ACC112 (cell line): ENCODE measurements at regions not wholly inside any gene's neighbourhood (a gene's known extent, or its start where the extent isn't known, plus 50 kb on each side); places are given as distances from the start of the nearest gene placed in this dataset.

Experiments used
- H2AFZ ChIP-seq: fragments of 200-600 bp; sonication (generic); one replicate; pipeline ENCODE4 v1.6.0; 2017; ENCODE audit warnings: antibody characterized with exemption, low read length; ENCODE audit not compliant: unreplicated experiment
- H3K27ac ChIP-seq: fragments of 200-600 bp; sonication (generic); 2 replicates; pipeline ENCODE4 v1.5.1; 2014; ENCODE audit warnings: low read depth, mild to moderate bottlenecking, antibody characterized with exemption, low read length, moderate library complexity
- H3K27me3 ChIP-seq: fragments of 200-600 bp; sonication (generic); 2 replicates; pipeline ENCODE4 v1.6.1; 2014; ENCODE audit warnings: mild to moderate bottlenecking, antibody characterized with exemption, low read length, moderate library complexity, mixed read lengths; ENCODE audit not compliant: insufficient read depth
- H3K36me3 ChIP-seq: fragments of 200-600 bp; sonication (generic); 2 replicates; pipeline ENCODE4 v1.6.1; 2016; ENCODE audit warnings: mild to moderate bottlenecking, antibody characterized with exemption, low read length, moderate library complexity, mixed read lengths; ENCODE audit not compliant: insufficient read depth
- H3K4me1 ChIP-seq: fragments of 200-600 bp; sonication (generic); one replicate; pipeline ENCODE4 v1.6.1; 2016; ENCODE audit warnings: low read length, mixed read lengths; ENCODE audit not compliant: insufficient read depth, unreplicated experiment, control insufficient read depth
- H3K4me3 ChIP-seq: fragments of 200-600 bp; sonication (generic); 2 replicates; pipeline ENCODE4 v1.5.1; 2014; ENCODE audit warnings: mild to moderate bottlenecking, low read depth, low read length
- H3K79me2 ChIP-seq: fragments of 200-600 bp; sonication (generic); one replicate; pipeline ENCODE4 v1.6.0; 2016; ENCODE audit warnings: low read length; ENCODE audit not compliant: control insufficient read depth, unreplicated experiment, insufficient read depth

DNA sequence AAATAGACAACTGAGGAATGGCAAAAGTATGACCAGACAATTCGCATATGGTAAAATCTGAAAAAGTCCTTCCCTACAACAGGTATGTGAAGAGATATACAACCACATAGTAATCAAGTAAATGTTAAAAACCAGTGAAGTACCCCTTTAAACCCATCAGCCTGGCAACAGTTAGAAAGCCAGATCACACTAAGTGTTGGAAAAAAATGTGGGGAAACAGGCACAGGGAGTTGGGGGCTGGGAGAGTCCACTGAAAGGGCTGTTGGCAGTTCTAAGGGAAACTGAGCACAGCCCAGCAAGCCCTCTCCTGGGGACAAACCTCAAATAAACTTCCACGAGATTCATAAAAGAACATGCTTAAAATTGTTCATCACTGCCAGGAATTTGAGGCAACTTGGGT, 242.1 kb downstream of the BUD13 start:
- H3K36me3 ChIP-seq: no peaks in the 10 kb centered on the region
- peaks cover 28% of the 10 kb centered on the region for H3K27me3 ChIP-seq
- H3K79me2 ChIP-seq: no peaks in the 10 kb centered on the region
- no peaks in the 10 kb centered on the region for H3K4me1 ChIP-seq
- H3K27ac ChIP-seq: no peak overlapping the region
- no peak overlapping the region for H3K4me3 ChIP-seq
- no peak overlapping the region for H2AFZ ChIP-seq

GRCh38 chr11:116529271-116529670, 243.5 kb downstream of the BUD13 start:
- Histone ChIP-seq H3K79me2 (no peaks in the 10 kb centered on the region), H2AFZ (no peak overlapping the region), H3K27me3 (peaks cover 14% of the 10 kb centered on the region; the same call in 1 of the 2 replicates), H3K4me1 (no peaks in the 10 kb centered on the region), H3K36me3 (no peaks in the 10 kb centered on the region), H3K4me3 (no peak overlapping the region), H3K27ac (no peak overlapping the region)

GRCh38 chr11:116527180-116527991, 245.4 kb downstream of the BUD13 start:
- H3K27ac ChIP-seq: no peak overlapping the region
- no peak overlapping the region for H2AFZ ChIP-seq
- no peaks in the 10 kb centered on the region for H3K4me1 ChIP-seq
- no peaks in the 10 kb centered on the region for H3K36me3 ChIP-seq
- H3K79me2 ChIP-seq: no peaks in the 10 kb centered on the region
- H3K27me3 ChIP-seq: no peaks in the 10 kb centered on the region
- no peak overlapping the region for H3K4me3 ChIP-seq

DNA sequence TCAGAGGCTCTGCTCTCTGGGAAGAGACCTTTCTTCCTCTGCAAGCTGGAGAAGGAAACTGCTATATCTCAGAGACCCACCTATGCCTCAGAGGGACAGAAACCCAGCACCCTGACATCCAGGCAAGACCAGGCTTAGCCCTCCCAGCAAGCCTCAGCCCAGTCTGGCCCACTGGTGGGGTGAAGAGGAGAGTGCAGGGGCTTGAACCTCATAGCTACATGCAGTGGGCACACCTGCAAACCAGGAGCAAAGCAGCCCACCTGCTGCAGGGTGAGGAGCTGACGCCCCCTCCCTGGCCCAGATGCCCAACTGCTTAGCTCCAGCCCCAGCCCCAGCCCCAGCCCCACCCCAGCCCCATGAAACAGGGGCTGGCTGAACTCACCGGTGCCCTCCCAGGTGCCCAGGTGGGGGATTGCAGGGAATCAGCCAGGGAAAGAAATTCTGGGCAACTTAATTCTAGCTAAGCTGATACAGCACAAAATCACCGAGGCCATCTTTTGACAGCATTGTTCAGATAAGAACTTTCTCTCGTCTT, 246.8 kb downstream of the BUD13 start:
- no peaks in the 10 kb centered on the region for H3K36me3 ChIP-seq
- H3K27me3 ChIP-seq: no peaks in the 10 kb centered on the region
- no peak overlapping the region for H3K4me3 ChIP-seq
- H2AFZ ChIP-seq: no peak overlapping the region
- H3K79me2 ChIP-seq: no peaks in the 10 kb centered on the region
- no peak overlapping the region for H3K27ac ChIP-seq
- H3K4me1 ChIP-seq: no peaks in the 10 kb centered on the region

GRCh38 chr11:116519499-116519898, 253.3 kb downstream of the BUD13 start:
- H3K36me3 ChIP-seq: no peaks in the 10 kb centered on the region
- no peaks in the 10 kb centered on the region for H3K79me2 ChIP-seq
- H3K27ac ChIP-seq: no peak overlapping the region
- no peak overlapping the region for H2AFZ ChIP-seq
- H3K4me3 ChIP-seq: no peak overlapping the region
- H3K4me1 ChIP-seq: no peaks in the 10 kb centered on the region
- no peaks in the 10 kb centered on the region for H3K27me3 ChIP-seq

DNA sequence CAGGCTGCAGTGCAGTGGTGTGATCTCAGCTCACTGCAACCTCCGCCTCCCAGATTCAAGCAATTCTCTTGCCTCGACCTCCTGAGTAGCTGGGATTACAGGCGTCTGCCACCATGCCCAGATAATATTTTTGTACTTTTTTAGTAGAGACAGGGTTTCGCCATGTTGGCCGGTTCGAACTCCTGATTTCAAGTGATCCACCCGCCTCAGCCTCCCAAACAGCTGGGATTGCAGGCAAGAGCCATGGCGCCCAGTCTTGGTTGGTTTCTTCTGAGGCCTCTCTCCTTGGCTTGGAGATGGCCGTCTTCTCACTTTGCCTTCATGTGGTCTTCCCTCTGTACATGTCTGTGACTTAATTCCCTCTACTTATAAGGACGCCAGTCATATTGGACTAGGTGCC, 254.6 kb downstream of the BUD13 start:
- no peak overlapping the region for H3K4me3 ChIP-seq
- H2AFZ ChIP-seq: no peak overlapping the region
- H3K27ac ChIP-seq: no peak overlapping the region
- H3K4me1 ChIP-seq: no peaks in the 10 kb centered on the region
- H3K79me2 ChIP-seq: no peaks in the 10 kb centered on the region
- H3K36me3 ChIP-seq: no peaks in the 10 kb centered on the region
- H3K27me3 ChIP-seq: no peaks in the 10 kb centered on the region

DNA sequence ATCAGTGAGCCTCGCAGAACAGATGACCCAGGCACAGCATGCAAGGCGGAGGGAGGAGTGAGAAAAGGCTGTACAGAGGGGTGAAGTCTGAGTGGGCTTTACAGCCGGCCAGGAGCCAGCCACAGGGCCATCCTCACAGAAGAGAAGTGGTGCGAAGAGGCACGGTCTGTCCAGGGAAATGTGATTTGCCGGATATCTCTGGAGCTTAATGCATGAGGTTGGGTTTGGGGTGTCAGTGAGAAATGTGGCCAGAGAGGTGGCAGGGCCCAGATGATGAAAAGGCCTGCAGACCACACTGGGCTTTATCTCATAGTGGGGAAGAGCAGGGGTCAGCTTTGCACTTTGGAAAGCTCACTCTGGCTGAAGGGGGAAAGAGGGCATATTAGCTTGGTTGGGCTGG, 255.2 kb downstream of the BUD13 start:
- Histone ChIP-seq H3K27ac (no peak overlapping the region), H3K4me1 (no peaks in the 10 kb centered on the region), H3K4me3 (no peak overlapping the region), H3K27me3 (no peaks in the 10 kb centered on the region), H2AFZ (no peak overlapping the region), H3K79me2 (no peaks in the 10 kb centered on the region), H3K36me3 (no peaks in the 10 kb centered on the region)

DNA sequence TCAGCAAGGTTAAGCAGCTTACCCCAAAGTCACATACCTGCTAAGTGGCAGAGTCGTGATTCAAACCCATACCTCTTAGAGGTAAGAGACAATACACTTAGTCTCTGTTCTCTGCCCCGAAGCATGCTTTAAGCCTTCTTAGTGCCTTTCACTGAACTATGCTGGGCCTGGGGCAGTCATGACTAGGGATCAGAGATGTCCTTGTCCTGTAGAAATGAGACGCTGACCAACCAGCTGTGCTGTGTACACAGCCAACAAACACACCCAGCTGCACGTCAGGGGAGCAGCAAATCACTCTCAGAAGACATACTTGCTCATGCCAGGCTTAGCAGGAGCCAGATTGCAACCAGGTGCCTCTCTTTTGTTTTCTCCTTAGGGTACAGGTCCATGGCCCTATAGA, 255.7 kb downstream of the BUD13 start:
- H3K36me3 ChIP-seq: no peaks in the 10 kb centered on the region
- H3K4me3 ChIP-seq: no peak overlapping the region
- H3K27me3 ChIP-seq: no peaks in the 10 kb centered on the region
- H3K27ac ChIP-seq: no peak overlapping the region
- no peaks in the 10 kb centered on the region for H3K4me1 ChIP-seq
- no peaks in the 10 kb centered on the region for H3K79me2 ChIP-seq
- no peak overlapping the region for H2AFZ ChIP-seq

GRCh38 chr11:116515664-116516184, 257.1 kb downstream of the BUD13 start:
- no peaks in the 10 kb centered on the region for H3K36me3 ChIP-seq
- H3K79me2 ChIP-seq: no peaks in the 10 kb centered on the region
- H2AFZ ChIP-seq: no peak overlapping the region
- H3K27me3 ChIP-seq: no peaks in the 10 kb centered on the region
- no peak overlapping the region for H3K4me3 ChIP-seq
- H3K27ac ChIP-seq: no peak overlapping the region
- no peaks in the 10 kb centered on the region for H3K4me1 ChIP-seq

DNA sequence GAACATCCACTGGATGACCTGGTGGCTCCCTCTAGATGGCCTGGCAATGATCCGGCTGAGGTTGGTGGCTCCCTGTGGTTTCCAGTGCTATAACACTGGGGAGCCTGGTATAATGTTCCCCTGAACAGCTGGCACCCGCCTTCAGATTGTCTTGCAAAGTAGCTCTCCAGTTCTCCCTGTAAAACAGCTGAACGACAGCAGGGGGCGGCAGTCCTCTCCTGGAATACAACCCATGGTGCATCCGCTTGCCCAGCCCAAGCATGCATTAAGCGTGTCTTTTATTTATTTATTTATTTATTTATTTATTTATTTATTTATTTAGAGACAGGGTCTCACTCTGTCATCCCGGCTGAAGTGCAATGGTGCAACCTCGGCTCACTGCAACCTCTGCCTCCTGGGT, 258.9 kb downstream of the BUD13 start:
- H2AFZ ChIP-seq: no peak overlapping the region
- H3K4me3 ChIP-seq: no peak overlapping the region
- H3K27ac ChIP-seq: no peak overlapping the region
- H3K79me2 ChIP-seq: no peaks in the 10 kb centered on the region
- no peaks in the 10 kb centered on the region for H3K27me3 ChIP-seq
- H3K36me3 ChIP-seq: no peaks in the 10 kb centered on the region
- no peaks in the 10 kb centered on the region for H3K4me1 ChIP-seq

DNA sequence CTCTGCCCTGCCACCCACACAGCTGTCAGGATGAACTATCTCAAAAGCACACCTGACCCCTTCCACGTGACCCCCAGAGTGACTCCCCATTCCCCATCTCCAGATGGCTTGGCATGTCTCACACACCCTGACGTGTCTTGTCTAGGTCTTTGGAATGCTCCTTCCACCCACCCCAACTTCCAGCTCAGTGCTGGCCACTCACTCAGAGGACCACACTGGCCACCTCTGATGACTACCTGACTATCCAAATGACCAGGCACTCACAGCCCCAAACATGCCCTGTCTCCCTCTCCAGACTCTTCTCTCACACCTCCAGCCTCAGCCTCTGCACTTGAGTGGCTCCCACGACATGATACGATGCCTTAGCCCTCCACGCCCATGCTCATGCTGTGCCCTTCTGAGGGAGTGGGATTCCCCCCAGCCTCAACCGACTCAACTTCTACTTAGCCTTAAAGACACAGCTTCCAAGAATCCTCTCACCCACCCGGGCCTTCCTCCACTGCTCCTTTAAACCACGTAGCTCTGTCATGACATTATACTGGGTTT, 259.4 kb downstream of the BUD13 start:
- no peaks in the 10 kb centered on the region for H3K79me2 ChIP-seq
- no peak overlapping the region for H3K4me3 ChIP-seq
- no peak overlapping the region for H2AFZ ChIP-seq
- no peaks in the 10 kb centered on the region for H3K36me3 ChIP-seq
- H3K27me3 ChIP-seq: no peaks in the 10 kb centered on the region
- no peak overlapping the region for H3K27ac ChIP-seq
- H3K4me1 ChIP-seq: no peaks in the 10 kb centered on the region
